Vagina (tissue), 2 donors: ENCODE measurements at regions not wholly inside any gene's neighbourhood (a gene's known extent, or its start where the extent isn't known, plus 50 kb on each side); places are given as distances from the start of the nearest gene placed in this dataset.

Experiments
- DNase-seq, 2 donors: peaks; one replicate each; pipeline ENCODE4 v3.0.0-alpha.2; 2017; ENCODE audit errors: extremely low spot score in 2 of 2
- H3K27ac ChIP-seq: fragments of 200-600 bp; sonication (generic); one replicate; pipeline ENCODE4 v1.5.1; 2019
- H3K27me3 ChIP-seq: fragments of 200-600 bp; sonication (generic); one replicate; pipeline ENCODE4 v1.5.1; 2019
- H3K36me3 ChIP-seq, 2 donors: fragments of 200-600 bp; sonication (generic); one replicate each; pipeline ENCODE4 v1.5.1; 2017 to 2019
- H3K4me1 ChIP-seq: fragments of 200-600 bp; sonication (generic); one replicate; pipeline ENCODE4 v1.5.1; 2019
- H3K4me3 ChIP-seq, 2 donors: fragments of 200-600 bp; sonication (generic); 1 replicate in 1 of 2; 2 replicates in 1 of 2; pipeline ENCODE4 v1.5.1; 2016 to 2019
- H3K9me3 ChIP-seq: fragments of 200-600 bp; sonication (generic); one replicate; pipeline ENCODE4 v1.5.1; 2019
- POLR2A ChIP-seq, 2 donors: fragments of 450-650 bp; IDR thresholded peaks; one replicate each; pipeline ENCODE4 v1.6.1; 2017; ENCODE audit warnings: antibody characterized with exemption in 2 of 2, mild to moderate bottlenecking in 2 of 2, moderate library complexity in 2 of 2
- POLR2AphosphoS5 ChIP-seq, 2 donors: sonication (generic); formaldehyde crosslinking; IDR thresholded peaks; one replicate each; pipeline ENCODE4 v1.9.0; 2017; ENCODE audit warnings: antibody characterized with exemption in 2 of 2, mild to moderate bottlenecking in 2 of 2, low read depth in 1 of 2; ENCODE audit not compliant: insufficient read depth in 1 of 2
- intact Hi-C: fragments of 100-400 bp; cut with DNase I; formaldehyde crosslinking; loops from one replicate; pipeline ENCODE4 v1.15.1; 2023
- TF ChIP-seq, protein P1 (sequence below), 3 experiments: fragments of 450-650 bp in 2 of 3; fragments of 200-600 bp in 1 of 3; sonication (generic) in 1 of 3; IDR thresholded peaks; one replicate each; pipeline ENCODE4 v1.5.1; 2017 to 2019; ENCODE audit warnings: antibody characterized with exemption in 3 of 3, mild to moderate bottlenecking in 2 of 3, moderate library complexity in 2 of 3

DNA sequence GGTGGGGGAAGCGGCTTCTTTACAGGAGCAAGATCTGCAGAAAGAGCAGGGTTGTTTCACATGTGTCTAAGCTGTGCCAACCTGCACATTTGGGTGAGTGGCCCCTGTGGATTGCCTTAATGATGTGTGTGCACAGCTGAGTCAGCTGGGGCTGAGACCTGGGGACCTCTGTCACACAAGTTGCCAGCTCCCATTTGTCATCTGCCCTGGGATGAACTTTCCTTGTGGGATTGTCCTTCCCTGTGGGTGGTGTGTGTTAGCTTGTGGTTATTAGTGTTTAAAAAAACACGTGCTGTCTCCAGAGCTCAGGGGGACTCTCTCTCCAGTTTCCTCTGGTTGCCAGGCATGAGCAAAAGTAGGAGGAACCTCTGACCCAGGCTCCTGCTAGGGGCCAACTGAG is 400.5 kb upstream of the CCL2 start:
- no peaks in the 10 kb centered on the region for H3K36me3 ChIP-seq
- no peaks in the 10 kb centered on the region for H3K9me3 ChIP-seq
- no peaks in the 10 kb centered on the region for H3K4me1 ChIP-seq
- no peak overlapping the region for H3K27ac ChIP-seq
- no peak overlapping the region for H3K4me3 ChIP-seq
- no peak for DNase-seq
- intact Hi-C loops, result no loop called here
- no peaks in the 10 kb centered on the region for H3K27me3 ChIP-seq
- TF ChIP-seq, protein P1, sequence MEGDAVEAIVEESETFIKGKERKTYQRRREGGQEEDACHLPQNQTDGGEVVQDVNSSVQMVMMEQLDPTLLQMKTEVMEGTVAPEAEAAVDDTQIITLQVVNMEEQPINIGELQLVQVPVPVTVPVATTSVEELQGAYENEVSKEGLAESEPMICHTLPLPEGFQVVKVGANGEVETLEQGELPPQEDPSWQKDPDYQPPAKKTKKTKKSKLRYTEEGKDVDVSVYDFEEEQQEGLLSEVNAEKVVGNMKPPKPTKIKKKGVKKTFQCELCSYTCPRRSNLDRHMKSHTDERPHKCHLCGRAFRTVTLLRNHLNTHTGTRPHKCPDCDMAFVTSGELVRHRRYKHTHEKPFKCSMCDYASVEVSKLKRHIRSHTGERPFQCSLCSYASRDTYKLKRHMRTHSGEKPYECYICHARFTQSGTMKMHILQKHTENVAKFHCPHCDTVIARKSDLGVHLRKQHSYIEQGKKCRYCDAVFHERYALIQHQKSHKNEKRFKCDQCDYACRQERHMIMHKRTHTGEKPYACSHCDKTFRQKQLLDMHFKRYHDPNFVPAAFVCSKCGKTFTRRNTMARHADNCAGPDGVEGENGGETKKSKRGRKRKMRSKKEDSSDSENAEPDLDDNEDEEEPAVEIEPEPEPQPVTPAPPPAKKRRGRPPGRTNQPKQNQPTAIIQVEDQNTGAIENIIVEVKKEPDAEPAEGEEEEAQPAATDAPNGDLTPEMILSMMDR (IDR thresholded peaks at IDR 0.05), result no peak
- TF ChIP-seq POLR2AphosphoS5 (IDR thresholded peaks at IDR 0.05; ENCODE audit: insufficient read depth in 1 of 2, low read depth in 1 of 2) (no peak), POLR2A (IDR thresholded peaks at IDR 0.05) (no peak)

DNA sequence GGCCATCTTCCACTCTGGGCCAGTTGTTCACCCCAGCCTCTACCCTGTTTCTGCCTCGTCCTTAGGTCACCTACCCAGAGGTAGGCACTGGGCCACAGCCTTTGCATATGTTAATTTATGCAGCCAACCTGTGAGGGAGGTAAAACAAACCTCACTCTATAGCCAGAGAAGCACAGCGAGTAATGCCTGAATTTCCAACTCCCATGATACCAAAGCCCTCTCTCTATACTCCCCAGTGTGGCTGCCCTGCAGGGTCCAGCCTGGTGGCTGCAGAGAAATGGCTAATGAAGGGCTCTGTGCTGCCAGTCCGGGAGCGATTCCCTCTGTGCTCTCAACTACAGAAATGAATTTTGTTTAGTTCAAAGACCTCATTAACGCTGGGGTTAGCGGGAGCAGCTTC is 397.0 kb upstream of the CCL2 start:
- Histone ChIP-seq H3K27me3 (no peaks in the 10 kb centered on the region), H3K9me3 (no peaks in the 10 kb centered on the region), H3K4me3 (no peak overlapping the region), H3K36me3 (no peaks in the 10 kb centered on the region), H3K4me1 (no peaks in the 10 kb centered on the region), H3K27ac (no peak overlapping the region)
- DNase-seq, result no peak
- TF ChIP-seq, protein P1 (IDR thresholded peaks at IDR 0.05), result no peak
- no peak for TF ChIP-seq POLR2A (IDR thresholded peaks at IDR 0.05)
- no peak for TF ChIP-seq POLR2AphosphoS5 (IDR thresholded peaks at IDR 0.05; ENCODE audit: insufficient read depth in 1 of 2, low read depth in 1 of 2)
- intact Hi-C loops, result no loop called here

DNA sequence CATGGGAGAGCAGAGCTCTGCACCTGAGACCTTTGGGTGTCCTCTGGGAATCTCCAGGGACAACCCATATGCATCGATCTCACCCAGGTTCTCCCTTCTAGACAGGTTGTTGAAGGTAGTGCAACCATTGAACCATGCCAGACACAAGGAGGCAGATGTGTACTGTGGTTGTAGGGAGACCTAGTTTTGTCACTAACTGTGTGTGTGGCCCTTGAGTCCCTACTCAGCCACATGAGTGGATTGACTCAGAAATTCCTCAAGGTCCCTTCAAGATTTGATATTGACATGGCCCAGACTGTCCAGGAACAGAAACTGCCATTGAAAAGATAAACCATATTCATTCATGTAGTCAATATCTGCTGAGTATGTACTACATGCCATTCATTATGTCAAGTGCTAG is 396.4 kb upstream of the CCL2 start:
- no peak overlapping the region for H3K4me3 ChIP-seq
- H3K36me3 ChIP-seq, result no peaks in the 10 kb centered on the region
- H3K27me3 ChIP-seq, result no peaks in the 10 kb centered on the region
- H3K4me1 ChIP-seq, result no peaks in the 10 kb centered on the region
- H3K27ac ChIP-seq, result no peak overlapping the region
- peak in 1 of 2 donors; percentile 9 for DNase-seq
- no peaks in the 10 kb centered on the region for H3K9me3 ChIP-seq
- TF ChIP-seq POLR2A (IDR thresholded peaks at IDR 0.05), result no peak
- TF ChIP-seq POLR2AphosphoS5 (IDR thresholded peaks at IDR 0.05; ENCODE audit: insufficient read depth in 1 of 2, low read depth in 1 of 2), result no peak
- intact Hi-C loops, result no loop called here

DNA sequence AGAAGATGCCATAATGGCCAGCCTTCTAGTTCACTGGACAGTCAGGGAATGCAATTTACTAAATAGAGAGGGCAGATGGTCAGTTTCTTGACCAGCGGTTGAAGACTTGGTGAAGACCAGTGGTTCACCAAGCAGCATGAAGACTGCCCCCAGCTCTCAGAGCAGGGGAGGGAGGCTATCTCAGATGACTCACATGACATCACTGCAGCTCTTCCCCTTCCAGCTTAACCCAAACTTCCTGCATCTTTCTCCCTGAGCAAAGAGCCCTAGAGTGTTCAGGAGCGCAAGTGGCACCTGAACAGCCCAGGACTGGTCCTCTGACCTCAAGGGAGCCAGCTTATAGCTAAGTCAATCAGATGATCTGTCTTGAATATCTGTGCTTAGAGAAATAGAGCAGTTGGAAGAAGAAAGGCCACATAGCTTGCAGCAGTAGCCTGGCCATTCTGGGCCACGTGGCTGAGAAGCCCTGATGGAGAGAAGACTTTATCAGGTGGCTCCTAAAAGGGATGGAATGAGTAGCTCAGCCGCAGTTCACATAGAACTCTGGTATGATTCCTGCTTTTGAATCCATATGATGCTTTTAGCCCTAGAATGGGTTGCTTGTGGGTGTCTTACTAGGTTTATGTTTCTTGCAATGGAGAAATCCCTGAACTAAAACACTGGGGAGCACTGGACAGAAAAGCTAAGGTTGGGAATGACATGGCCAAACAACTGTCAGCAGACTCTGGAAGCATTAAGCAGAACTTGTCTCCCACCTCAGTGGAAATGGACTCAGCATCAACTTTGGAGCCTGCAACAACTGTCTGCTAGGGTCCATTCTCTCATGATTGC is 392.1 kb upstream of the CCL2 start:
- no peak overlapping the region for H3K27ac ChIP-seq
- no peaks in the 10 kb centered on the region for H3K36me3 ChIP-seq
- intact Hi-C loops, result no loop called here
- H3K27me3 ChIP-seq, result no peaks in the 10 kb centered on the region
- H3K4me1 ChIP-seq, result no peaks in the 10 kb centered on the region
- DNase-seq, result peak; percentile 65 to 67
- TF ChIP-seq POLR2AphosphoS5 (IDR thresholded peaks at IDR 0.05; ENCODE audit: insufficient read depth in 1 of 2, low read depth in 1 of 2) (no peak), POLR2A (IDR thresholded peaks at IDR 0.05) (no peak)
- TF ChIP-seq, protein P1 (IDR thresholded peaks at IDR 0.05), result no peak
- H3K4me3 ChIP-seq, result no peak overlapping the region
- no peaks in the 10 kb centered on the region for H3K9me3 ChIP-seq

DNA sequence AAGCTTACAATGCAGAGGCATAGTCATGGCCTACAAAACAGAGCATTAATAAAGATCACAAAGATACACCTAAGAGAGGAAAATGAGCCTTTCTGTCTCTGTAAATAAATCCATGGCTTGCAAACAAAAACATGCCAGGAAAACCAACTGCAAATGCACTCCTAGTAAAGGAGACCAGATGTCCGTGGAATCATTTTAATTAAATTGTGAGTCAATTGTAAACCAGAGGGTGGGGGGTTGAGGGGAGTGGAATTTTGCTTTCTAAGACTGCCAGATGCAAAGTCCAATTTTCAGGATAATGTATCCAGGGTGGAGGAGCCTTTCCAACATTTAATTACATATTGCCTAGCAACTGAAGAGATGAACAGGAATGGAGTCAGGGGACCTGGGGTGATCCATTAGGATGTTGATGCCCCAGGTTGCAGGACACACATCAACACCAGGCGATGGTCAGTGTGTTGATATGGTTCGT is 390.3 kb upstream of the CCL2 start:
- intact Hi-C loops, result no loop called here
- TF ChIP-seq POLR2AphosphoS5 (IDR thresholded peaks at IDR 0.05; ENCODE audit: insufficient read depth in 1 of 2, low read depth in 1 of 2), result no peak
- no peak for TF ChIP-seq POLR2A (IDR thresholded peaks at IDR 0.05)
- TF ChIP-seq, protein P1 (IDR thresholded peaks at IDR 0.05), result no peak
- H3K4me1 ChIP-seq, result no peaks in the 10 kb centered on the region
- no peaks in the 10 kb centered on the region for H3K27me3 ChIP-seq
- no peak overlapping the region for H3K27ac ChIP-seq
- no peaks in the 10 kb centered on the region for H3K9me3 ChIP-seq
- no peak overlapping the region for H3K4me3 ChIP-seq
- no peaks in the 10 kb centered on the region for H3K36me3 ChIP-seq
- peak; percentile 34 to 42 for DNase-seq
